GM18505 (cell line): ENCODE measurements at regions not wholly inside any gene's neighbourhood (a gene's known extent, or its start where the extent isn't known, plus 50 kb on each side); places are given as distances from the start of the nearest gene placed in this dataset.

Experiments used
- ATAC-seq: cut with Tn5 transposase; IDR thresholded peaks from one replicate; pipeline ENCODE4 v1.9.1; 2021; ENCODE audit not compliant: unreplicated experiment
- POLR2A ChIP-seq: IDR thresholded peaks from 4 replicates; pipeline ENCODE4 v1.6.1; 2011; ENCODE audit warnings: borderline replicate concordance; ENCODE audit not compliant: insufficient read depth, insufficient read length; ENCODE audit errors: extremely low read depth

DNA sequence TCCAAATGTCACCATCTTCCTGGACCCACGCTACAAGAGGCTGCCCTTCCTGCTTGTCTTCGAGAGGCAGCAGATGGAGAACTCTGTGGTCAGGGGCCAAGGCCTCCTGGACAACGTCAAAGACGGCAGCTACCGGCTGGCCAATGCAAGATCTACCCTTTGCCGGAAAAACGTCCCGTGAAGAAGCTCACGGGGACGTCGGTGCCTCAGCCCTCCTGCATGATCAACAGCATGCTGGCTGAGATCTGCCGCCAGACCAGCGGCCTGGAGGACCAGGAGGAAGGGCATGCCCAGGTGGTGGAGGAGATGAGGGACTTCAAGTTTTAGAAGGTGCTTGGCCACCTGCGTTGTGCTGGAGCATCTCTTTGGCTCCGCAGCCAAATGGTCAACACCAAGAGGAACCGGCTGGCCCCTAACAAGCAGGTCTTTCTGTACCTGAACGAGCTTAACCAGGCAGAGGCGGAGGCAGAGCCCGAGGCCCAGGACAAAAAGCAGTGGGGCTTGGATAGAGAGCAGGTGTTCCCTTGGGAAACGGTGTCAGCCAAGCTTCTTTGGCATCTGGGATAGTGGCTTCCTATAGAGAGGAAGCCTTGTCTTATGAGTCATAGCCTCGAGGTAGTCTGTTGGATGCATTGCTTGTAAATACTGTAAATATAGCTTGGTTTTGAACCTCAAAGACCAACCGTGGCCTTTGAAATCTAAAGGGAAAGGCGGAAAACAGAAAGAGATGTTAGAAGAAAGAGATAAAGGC lies 94.8 kb upstream of the ELOVL6 start:
- no peak for TF ChIP-seq POLR2A
- no peak for ATAC-seq

DNA sequence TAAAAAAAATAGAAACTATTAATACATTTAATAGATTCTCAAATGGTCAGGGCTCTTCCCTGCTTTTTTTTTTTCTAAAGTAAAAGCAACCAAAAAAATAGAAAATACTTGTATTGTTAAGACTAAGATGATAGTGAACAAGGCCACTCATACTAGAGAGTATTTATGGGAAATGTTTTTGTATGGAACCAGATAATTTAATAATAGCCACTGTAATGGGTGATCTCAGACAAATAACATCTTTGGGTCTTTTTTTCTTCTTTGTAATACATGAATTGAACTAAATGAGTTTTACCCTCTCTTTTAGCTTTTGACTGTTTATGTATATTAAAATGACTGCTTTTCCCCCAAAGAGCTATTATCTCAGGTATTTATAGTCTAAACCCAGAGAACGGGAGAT lies 92.1 kb upstream of the ELOVL6 start:
- TF ChIP-seq POLR2A, result no peak
- no peak for ATAC-seq

DNA sequence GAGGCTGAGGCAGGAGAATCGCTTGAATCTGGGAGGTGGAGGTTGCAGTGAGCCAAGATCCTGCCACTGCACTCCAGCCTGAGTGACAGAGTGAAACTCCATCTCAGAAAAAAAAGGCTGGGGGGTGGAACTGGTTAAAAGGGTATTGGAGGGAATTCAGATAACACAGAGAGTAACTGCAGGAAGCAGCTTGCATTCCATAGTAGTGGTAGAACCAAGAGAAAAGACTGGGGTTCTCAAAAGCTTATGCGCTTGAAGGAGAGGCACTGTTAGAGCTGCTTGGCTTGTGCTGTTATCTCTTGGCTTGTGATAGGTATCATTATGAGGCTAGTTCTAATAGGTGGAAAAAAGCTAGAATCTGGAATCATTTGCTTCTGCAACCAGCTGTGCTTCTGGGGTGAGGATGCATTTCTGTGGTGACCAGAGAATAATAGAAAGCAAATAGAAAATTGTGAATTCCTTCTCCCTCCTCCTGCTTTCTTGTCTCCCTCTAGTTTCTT lies 91.2 kb upstream of the ELOVL6 start:
- ATAC-seq, result no peak
- no peak for TF ChIP-seq POLR2A

DNA sequence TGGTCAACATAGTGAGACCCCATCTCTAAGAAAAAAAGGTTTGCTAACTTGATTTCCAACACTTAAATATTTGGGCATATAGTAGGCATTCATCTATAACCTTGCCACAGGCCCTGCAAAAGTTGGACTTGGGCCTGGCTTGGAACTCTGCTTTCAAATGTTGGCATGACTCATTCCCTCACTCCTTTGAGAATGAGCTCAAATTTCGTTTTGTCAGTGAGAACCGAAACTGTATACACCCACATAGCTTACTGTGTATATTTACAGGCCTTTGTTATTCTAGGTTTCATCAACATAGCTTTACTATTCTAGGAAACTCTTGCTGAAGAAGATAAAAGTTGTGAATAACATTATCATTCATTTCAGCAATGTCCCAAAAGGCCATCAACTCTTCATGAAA lies 88.7 kb upstream of the ELOVL6 start:
- peak; percentile 99 for ATAC-seq
- no peak for TF ChIP-seq POLR2A

GRCh38 chr4:110278127-110278526 lies 79.7 kb upstream of the ELOVL6 start:
- no peak for TF ChIP-seq POLR2A

DNA sequence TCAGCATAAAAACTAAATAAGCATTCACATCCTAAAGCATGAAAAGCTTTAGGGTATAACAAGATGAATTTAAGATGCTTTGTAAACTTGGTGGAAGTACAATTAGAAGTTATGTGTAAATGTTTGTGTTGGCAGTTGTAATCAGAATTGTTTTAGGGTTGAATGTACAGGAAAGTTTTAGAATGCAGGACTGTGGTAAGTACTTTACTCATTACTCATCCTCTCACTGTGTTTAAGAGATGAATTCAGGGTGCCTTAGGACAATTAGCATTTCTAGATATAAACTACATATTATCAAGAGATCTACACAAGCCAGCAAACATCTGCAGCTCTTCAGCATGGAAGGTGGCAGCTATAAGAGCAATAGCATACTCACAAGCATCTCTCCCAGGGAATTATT lies 77.5 kb upstream of the ELOVL6 start:
- no peak for TF ChIP-seq POLR2A
- no peak for ATAC-seq

More at GRCh38 chr4:110278127-110278526, 79.7 kb upstream of the ELOVL6 start:
- no peak for ATAC-seq

DNA sequence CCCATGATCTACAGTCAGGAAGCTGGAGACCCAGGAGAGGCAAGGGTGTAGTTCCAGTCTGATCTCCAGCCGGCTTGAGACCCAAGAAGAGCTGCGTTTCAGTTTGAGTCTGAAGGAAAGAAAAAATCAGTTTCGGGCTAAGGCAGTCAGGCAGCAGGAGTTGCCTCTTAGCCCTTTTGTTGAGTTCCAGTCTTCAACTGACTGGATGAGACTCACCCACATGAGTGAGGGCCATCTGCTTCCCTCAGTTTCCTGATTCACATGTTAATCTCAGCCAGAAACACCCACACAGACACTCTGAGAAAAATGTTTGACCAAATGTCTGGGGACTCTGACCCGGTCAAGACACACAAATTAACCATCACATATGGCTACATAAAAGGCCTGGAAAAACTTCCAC lies 73.6 kb upstream of the ELOVL6 start:
- no peak for TF ChIP-seq POLR2A
- no peak for ATAC-seq

DNA sequence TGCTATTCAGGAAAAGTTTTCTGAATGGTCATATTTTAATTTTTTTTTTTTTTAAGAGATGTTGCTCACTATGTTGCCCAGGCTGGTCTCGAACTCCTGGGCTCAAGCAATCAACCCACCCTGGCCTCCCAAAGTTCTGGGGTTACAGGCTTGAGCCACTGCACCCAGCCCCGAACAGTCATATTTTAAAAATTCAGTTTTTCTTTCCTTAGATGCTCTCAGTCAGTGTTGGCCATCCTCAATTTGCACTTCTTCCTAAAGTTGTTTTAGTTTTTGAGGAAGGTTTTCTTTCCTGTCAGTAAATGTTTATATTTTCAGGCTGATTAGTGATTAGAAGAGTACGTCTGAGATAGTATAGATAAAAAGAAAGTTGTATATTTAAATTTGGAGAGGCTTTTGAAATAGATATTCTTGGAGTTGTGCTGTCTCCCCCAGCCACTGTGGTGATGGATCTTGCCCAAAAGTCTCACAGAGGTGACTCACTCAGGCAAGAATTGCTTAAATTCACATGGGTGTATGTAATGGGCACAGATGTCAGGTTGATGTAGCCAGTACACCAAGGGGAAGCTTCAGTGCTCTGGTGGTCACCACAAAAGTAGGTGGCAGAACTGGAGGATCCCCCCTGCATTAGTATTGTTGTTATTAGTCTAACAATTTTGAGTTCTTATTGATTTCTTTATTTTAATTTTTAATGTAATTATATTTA lies 72.2 kb upstream of the ELOVL6 start:
- TF ChIP-seq POLR2A, result no peak
- ATAC-seq, result no peak

GRCh38 chr4:110268790-110269189 lies 70.4 kb upstream of the ELOVL6 start:
- no peak for ATAC-seq
- TF ChIP-seq POLR2A, result no peak

GRCh38 chr4:110268352-110268751 lies 69.9 kb upstream of the ELOVL6 start:
- peak; percentile 69 for ATAC-seq
- no peak for TF ChIP-seq POLR2A

- no peak for ATAC-seq
- TF ChIP-seq POLR2A, result no peak
Observed at GRCh38 chr4:110266136-110266535, 67.7 kb upstream of the ELOVL6 start.

GRCh38 chr4:110265001-110265400 lies 66.6 kb upstream of the ELOVL6 start:
- TF ChIP-seq POLR2A, result no peak

DNA sequence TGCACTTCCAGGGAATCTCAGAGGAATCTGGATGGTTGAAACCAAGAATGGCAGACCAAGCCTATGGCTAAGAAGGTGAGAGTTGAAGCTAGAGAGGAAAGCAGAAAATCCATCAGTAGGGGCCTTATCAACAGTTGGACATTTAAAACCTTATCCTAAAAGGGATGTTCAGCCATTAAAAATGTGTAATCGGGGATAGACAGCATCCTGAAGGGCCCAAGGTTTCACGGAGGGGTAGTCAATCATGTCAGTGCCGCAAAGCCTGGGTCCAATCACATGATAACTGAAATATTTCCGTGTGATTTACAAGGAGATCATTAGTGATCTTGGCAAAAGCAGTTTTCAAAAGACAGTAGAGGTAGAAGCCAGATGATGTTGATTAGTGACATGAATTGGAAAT lies 61.9 kb upstream of the ELOVL6 start:
- no peak for ATAC-seq

More at GRCh38 chr4:110265001-110265400, 66.6 kb upstream of the ELOVL6 start:
- no peak for ATAC-seq

GRCh38 chr4:110250023-110250387 lies 51.6 kb upstream of the ELOVL6 start:
- ATAC-seq, result no peak
- no peak for TF ChIP-seq POLR2A

More for the DNA sequence above, 61.9 kb upstream of the ELOVL6 start:
- TF ChIP-seq POLR2A, result no peak
